K562 (cell line): ENCODE measurements at regions not wholly inside any gene's neighbourhood (a gene's known extent, or its start where the extent isn't known, plus 50 kb on each side); places are given as distances from the start of the nearest gene placed in this dataset.

Experiments used
- ARHGAP35 ChIP-seq: fragments of 450-650 bp; IDR thresholded peaks from 2 replicates; pipeline ENCODE4 v1.6.1; 2018; ENCODE audit not compliant: partially characterized antibody
- BCLAF1 ChIP-seq, 2 experiments: fragments of 450-650 bp in 1 of 2; IDR thresholded peaks; 2 replicates each; pipeline ENCODE4 v1.6.1; 2011 to 2017; ENCODE audit warnings: low read depth in 2 of 2, antibody characterized with exemption in 1 of 2, borderline replicate concordance in 1 of 2, low read length in 1 of 2, mild to moderate bottlenecking in 1 of 2, mixed read lengths in 1 of 2; ENCODE audit not compliant: control insufficient read depth in 1 of 2
- CBX5 ChIP-seq: IDR thresholded peaks from 2 replicates; pipeline ENCODE4 v1.6.1; 2014; ENCODE audit warnings: low read depth, borderline replicate concordance
- CBX8 ChIP-seq: fragments of 200-600 bp; sonication (generic); IDR thresholded peaks from 2 replicates; pipeline ENCODE4 v1.6.1; 2012; ENCODE audit warnings: borderline replicate concordance, mixed run types, low read depth, mild to moderate bottlenecking, moderate library complexity, mixed read lengths, low read length, control low read depth, inconsistent platforms; ENCODE audit not compliant: poor library complexity, severe bottlenecking; ENCODE audit errors: extremely low read depth
- EP400 ChIP-seq: fragments of 450-650 bp; IDR thresholded peaks from 2 replicates; pipeline ENCODE4 v1.6.1; 2017; ENCODE audit warnings: antibody characterized with exemption, mild to moderate bottlenecking, moderate library complexity
- HINFP ChIP-seq: fragments of 450-650 bp; conservative IDR thresholded peaks from 2 replicates; pipeline ENCODE4 v1.6.1; 2016; ENCODE audit warnings: missing genetic modification characterization, low read depth, mild to moderate bottlenecking, control low read depth, missing compliant biosample characterization
- MTA2 ChIP-seq: fragments of 450-650 bp; IDR thresholded peaks from 2 replicates; pipeline ENCODE4 v1.6.1; 2016; ENCODE audit warnings: low read depth
- NELFE ChIP-seq: IDR thresholded peaks from 2 replicates; pipeline ENCODE4 v1.6.1; 2011; ENCODE audit warnings: mild to moderate bottlenecking; ENCODE audit not compliant: insufficient read depth, insufficient read length
- NR2C1 ChIP-seq, 2 experiments: fragments of 450-650 bp; IDR thresholded peaks; 2 replicates each; pipeline ENCODE4 v1.6.1; 2017; ENCODE audit warnings: mild to moderate bottlenecking in 2 of 2, antibody characterized with exemption in 1 of 2, inconsistent platforms in 1 of 2, missing compliant biosample characterization in 1 of 2, missing genetic modification characterization in 1 of 2
- NR2C2 ChIP-seq, 2 experiments: fragments of 200-800 bp in 1 of 2; sonication (Bioruptor generic) in 1 of 2; sonication (generic) in 1 of 2; formaldehyde crosslinking in 1 of 2; IDR thresholded peaks; 2 replicates each; pipeline versions ENCODE4 v1.6.1 to v1.8.0; 2016 to 2022; ENCODE audit warnings: mild to moderate bottlenecking in 1 of 2, missing compliant biosample characterization in 1 of 2, missing genetic modification characterization in 1 of 2, missing genetic modification reagents in 1 of 2
- RBM14 ChIP-seq: fragments of 200-400 bp; formaldehyde crosslinking; IDR thresholded peaks from 2 replicates; pipeline ENCODE4 v1.6.1; 2018; ENCODE audit warnings: low read depth, mild to moderate bottlenecking, low read length, moderate library complexity, borderline replicate concordance; ENCODE audit not compliant: insufficient read depth
- SIN3A ChIP-seq, 2 experiments: fragments of 150-350 bp in 1 of 2; IDR thresholded peaks; 2 replicates each; pipeline ENCODE4 v1.6.1; 2011 to 2016; ENCODE audit warnings: borderline replicate concordance in 2 of 2, low read depth in 2 of 2, low read length in 2 of 2, mild to moderate bottlenecking in 2 of 2, moderate library complexity in 2 of 2; ENCODE audit not compliant: control insufficient read depth in 1 of 2
- SMAD1 ChIP-seq: fragments of 150-350 bp; IDR thresholded peaks from 2 replicates; pipeline ENCODE4 v1.6.1; 2014; ENCODE audit warnings: low read length, low read depth; ENCODE audit not compliant: partially characterized antibody
- SMC3 ChIP-seq: conservative IDR thresholded peaks from 2 replicates; pipeline ENCODE4 v1.6.1; 2011; ENCODE audit warnings: low read depth, low read length, improper control_type of control experiment; ENCODE audit not compliant: insufficient read depth
- ZNF253 ChIP-seq: fragments of 250-450 bp; sonication (Bioruptor Pico); conservative IDR thresholded peaks from 2 replicates; pipeline ENCODE4 v1.6.1; 2021; ENCODE audit warnings: mild to moderate bottlenecking
- ZNF274 ChIP-seq: IDR thresholded peaks from 2 replicates; pipeline ENCODE4 v1.6.1; 2011; ENCODE audit warnings: low read depth, mild to moderate bottlenecking, low read length, moderate library complexity, borderline replicate concordance
- ZNF655 ChIP-seq: fragments of 250-450 bp; sonication (Bioruptor Pico); IDR thresholded peaks from 2 replicates; pipeline ENCODE4 v1.5.0; 2021

- TF ChIP-seq CBX8, result no peak
- no peak for TF ChIP-seq SMC3
- TF ChIP-seq ZNF253 (CRISPR knock-in tag), result no peak
- TF ChIP-seq EP400, result no peak
- TF ChIP-seq ZNF655 (CRISPR knock-in tag), result no peak
- no peak for TF ChIP-seq BCLAF1 (IDR thresholded peaks at IDR 0.05; ENCODE audit: borderline replicate concordance in 1 of 2, control insufficient read depth in 1 of 2, low read depth in 2 of 2, low read length in 1 of 2)
- no peak for TF ChIP-seq SIN3A (IDR thresholded peaks at IDR 0.05; ENCODE audit: borderline replicate concordance in 2 of 2, control insufficient read depth in 1 of 2, low read depth in 2 of 2, low read length in 2 of 2)
- no peak for TF ChIP-seq ZNF274
- no peak for TF ChIP-seq NELFE
- TF ChIP-seq NR2C2 (CRISPR knock-in tag; IDR thresholded peaks at IDR 0.05), result no peak
- TF ChIP-seq NR2C2 (tag; IDR thresholded peaks at IDR 0.05), result peak; percentile 72
- TF ChIP-seq CBX5, result no peak
- no peak for TF ChIP-seq ARHGAP35
- TF ChIP-seq SMAD1, result no peak
- TF ChIP-seq RBM14, result no peak
- TF ChIP-seq NR2C1 (IDR thresholded peaks at IDR 0.05), result no peak
- TF ChIP-seq NR2C1 (tag; IDR thresholded peaks at IDR 0.05), result 0 out of 2 replicates have a peak, but pooled peaks have one; percentile 43
- no peak for TF ChIP-seq HINFP (tag)
- TF ChIP-seq MTA2, result no peak
Measured at GRCh38 chr5:93886917-93887361, 145.5 kb upstream of the POU5F2 start (continued).
